H1 (cell line): ENCODE measurements at regions not wholly inside any gene's neighbourhood (a gene's known extent, or its start where the extent isn't known, plus 50 kb on each side); places are given as distances from the start of the nearest gene placed in this dataset.

Experiments
- CTCF ChIA-PET: fragments of 300-600 bp; sonication (Branson Sonifier 250); formaldehyde crosslinking; loops from one replicate; lab custom pipeline; 2021; ENCODE audit not compliant: partially characterized antibody; lab: Charles Lee
- POLR2A ChIA-PET: fragments of 300-600 bp; sonication (Branson Sonifier 250); formaldehyde crosslinking; loops from one replicate; lab custom pipeline; 2021; ENCODE audit warnings: inconsistent platforms; ENCODE audit not compliant: partially characterized antibody; lab: Charles Lee
- DNase-seq, 2 experiments: peaks; one replicate each; pipeline versions ENCODE4 v3.0.0 to v3.0.0-alpha.2; 2010 to 2022; ENCODE audit warnings: low spot score in 2 of 2, low read depth in 1 of 2, mixed read lengths in 1 of 2
- FAIRE-seq: peaks from 2 replicates; lab custom pipeline; 2011; peaks lifted over from hg19 to GRCh38; lab: Jason Lieb, UNC
- H2AFZ ChIP-seq: 2 replicates; pipeline ENCODE4 v1.8.1; 2012; ENCODE audit warnings: low read length, inconsistent platforms
- H2AK5ac ChIP-seq: 2 replicates; pipeline ENCODE4 v1.6.1; 2013; ENCODE audit warnings: low read depth, low read length
- H2BK120ac ChIP-seq: replicated peaks from 2 replicates; pipeline ENCODE3; 2013; ENCODE audit warnings: low read depth, low read length, inconsistent platforms
- H2BK12ac ChIP-seq: 2 replicates; pipeline ENCODE4 v1.6.1; 2013; ENCODE audit warnings: low read depth, low read length
- H2BK15ac ChIP-seq: 2 replicates; pipeline ENCODE4 v1.6.1; 2013; ENCODE audit warnings: low read length
- H2BK20ac ChIP-seq: 2 replicates; pipeline ENCODE4 v1.6.1; 2013; ENCODE audit warnings: low read length
- H2BK5ac ChIP-seq: 2 replicates; pipeline ENCODE4 v1.6.1; 2013; ENCODE audit warnings: low read depth, low read length
- H3K14ac ChIP-seq: 2 replicates; pipeline ENCODE4 v1.6.1; 2013; ENCODE audit warnings: inconsistent platforms; ENCODE audit not compliant: insufficient read length
- H3K18ac ChIP-seq: 2 replicates; pipeline ENCODE4 v1.6.1; 2013; ENCODE audit warnings: low read length; ENCODE audit errors: extremely low read depth
- H3K23ac ChIP-seq: 2 replicates; pipeline ENCODE4 v1.6.1; 2013; ENCODE audit warnings: inconsistent platforms; ENCODE audit not compliant: insufficient read length
- H3K23me2 ChIP-seq: 2 replicates; pipeline ENCODE4 v1.6.1; 2013; ENCODE audit warnings: low read depth, low read length
- H3K27ac ChIP-seq: 2 replicates; pipeline ENCODE4 v1.6.1; 2011; ENCODE audit warnings: low read depth, low read length, inconsistent platforms
- H3K27me3 ChIP-seq, 4 experiments: replicated peaks in 1 of 4; 1 replicate in 1 of 4; 2 replicates in 3 of 4; pipeline versions ENCODE4 v1.6.1 to v1.8.1; 2011 to 2013; ENCODE audit warnings: low read length in 3 of 4, mild to moderate bottlenecking in 3 of 4, inconsistent platforms in 2 of 4, mixed read lengths in 2 of 4, moderate library complexity in 1 of 4; ENCODE audit not compliant: control insufficient read depth in 3 of 4, insufficient read depth in 3 of 4; ENCODE audit errors: extremely low read depth in 1 of 4
- H3K36me3 ChIP-seq, 4 experiments: 2 replicates each; pipeline versions ENCODE4 v1.6.1 to v1.8.1; 2011 to 2013; ENCODE audit warnings: mild to moderate bottlenecking in 4 of 4, low read length in 3 of 4, moderate library complexity in 2 of 4, control low read depth in 1 of 4, inconsistent platforms in 1 of 4; ENCODE audit not compliant: insufficient read depth in 4 of 4, control insufficient read depth in 2 of 4
- H3K4ac ChIP-seq: replicated peaks from 2 replicates; pipeline ENCODE3; 2013; ENCODE audit warnings: low read length, low read depth, mixed read lengths, inconsistent platforms; ENCODE audit not compliant: insufficient read length
- H3K4me1 ChIP-seq, 4 experiments: replicated peaks in 1 of 4; 1 replicate in 1 of 4; 2 replicates in 3 of 4; pipeline versions ENCODE4 v1.6.1 to v1.8.1; 2011 to 2013; ENCODE audit warnings: low read length in 3 of 4, inconsistent platforms in 2 of 4, mixed read lengths in 1 of 4; ENCODE audit not compliant: insufficient read depth in 4 of 4, control insufficient read depth in 3 of 4
- H3K4me2 ChIP-seq, 2 experiments: 2 replicates each; pipeline versions ENCODE4 v1.6.1 to v1.8.1; 2011 to 2013; ENCODE audit warnings: low read depth in 2 of 2, low read length in 2 of 2, control low read depth in 1 of 2, inconsistent platforms in 1 of 2, mild to moderate bottlenecking in 1 of 2; ENCODE audit not compliant: insufficient read depth in 1 of 2
- H3K4me3 ChIP-seq, 4 experiments: fragments of 200-600, 300-600 bp in 1 of 4; sonication (generic), shearing (Covaris generic), sonication (Bioruptor Twin) in 1 of 4; 2 replicates each; pipeline versions ENCODE4 v1.5.1 to v1.8.1; 2011 to 2016; ENCODE audit warnings: low read length in 4 of 4, low read depth in 3 of 4, control low read depth in 2 of 4, inconsistent platforms in 2 of 4, mild to moderate bottlenecking in 2 of 4, mixed read lengths in 1 of 4, moderate library complexity in 1 of 4; ENCODE audit not compliant: insufficient read depth in 2 of 4; ENCODE audit errors: extremely low read depth in 1 of 4
- H3K56ac ChIP-seq: replicated peaks from 2 replicates; pipeline ENCODE3; 2013; ENCODE audit warnings: low read depth, mild to moderate bottlenecking, mixed read lengths, low read length, inconsistent platforms; ENCODE audit not compliant: insufficient read length
- H3K79me1 ChIP-seq: 2 replicates; pipeline ENCODE4 v1.6.1; 2013; ENCODE audit warnings: low read depth, low read length, control low read depth
- H3K79me2 ChIP-seq, 2 experiments: 2 replicates each; pipeline versions ENCODE4 v1.6.1 to v1.8.1; 2012 to 2013; ENCODE audit warnings: low read length in 2 of 2, mild to moderate bottlenecking in 2 of 2, inconsistent platforms in 1 of 2; ENCODE audit not compliant: insufficient read depth in 2 of 2, control insufficient read depth in 1 of 2
- H3K9ac ChIP-seq, 4 experiments: replicated peaks in 1 of 4; 1 replicate in 1 of 4; 2 replicates in 3 of 4; pipeline versions ENCODE4 v1.6.1 to v1.8.1; 2011 to 2013; ENCODE audit warnings: low read depth in 3 of 4, low read length in 3 of 4, control low read depth in 2 of 4, mild to moderate bottlenecking in 2 of 4, moderate library complexity in 2 of 4, inconsistent platforms in 1 of 4; ENCODE audit errors: extremely low read depth in 1 of 4
- H3K9me3 ChIP-seq, 2 experiments: 2 replicates each; pipeline versions ENCODE4 v1.6.1 to v1.8.1; 2012 to 2013; ENCODE audit warnings: mild to moderate bottlenecking in 2 of 2, moderate library complexity in 2 of 2, control low read depth in 1 of 2, inconsistent platforms in 1 of 2, low read depth in 1 of 2, low read length in 1 of 2, mixed read lengths in 1 of 2; ENCODE audit not compliant: insufficient read depth in 2 of 2
- H4K20me1 ChIP-seq, 2 experiments: replicated peaks in 1 of 2; 2 replicates each; pipeline versions ENCODE3 to v1.8.1; 2011 to 2013; ENCODE audit warnings: inconsistent platforms in 2 of 2, low read length in 2 of 2, mild to moderate bottlenecking in 1 of 2; ENCODE audit not compliant: insufficient read depth in 2 of 2, control insufficient read depth in 1 of 2
- H4K5ac ChIP-seq: 2 replicates; pipeline ENCODE4 v1.6.1; 2013; ENCODE audit warnings: low read length, low read depth, mixed read lengths, inconsistent platforms; ENCODE audit not compliant: insufficient read length
- H4K8ac ChIP-seq: 2 replicates; pipeline ENCODE4 v1.8.0; 2013; ENCODE audit warnings: mild to moderate bottlenecking, moderate library complexity, low read length, inconsistent platforms; ENCODE audit not compliant: insufficient read depth; ENCODE audit errors: extremely low read depth
- H4K91ac ChIP-seq: replicated peaks from 2 replicates; pipeline ENCODE3; 2013; ENCODE audit warnings: low read length, mixed read lengths, inconsistent platforms; ENCODE audit not compliant: insufficient read length
- BACH1 ChIP-seq: IDR thresholded peaks from 2 replicates; pipeline ENCODE4 v1.6.1; 2012; ENCODE audit warnings: low read length, improper control_type of control experiment
- CTBP2 ChIP-seq: IDR thresholded peaks from 2 replicates; pipeline ENCODE4 v1.7.0; 2011; ENCODE audit warnings: borderline replicate concordance, mild to moderate bottlenecking, moderate library complexity, mixed read lengths, low read length; ENCODE audit not compliant: insufficient read depth, insufficient read length
- KDM1A ChIP-seq: fragments of 200-600, 300-600 bp; sonication (generic); IDR thresholded peaks from 2 replicates; pipeline ENCODE4 v1.7.1; 2016; ENCODE audit warnings: mild to moderate bottlenecking, low read length, borderline replicate concordance
- PHF8 ChIP-seq: fragments of 200-600 bp; sonication (generic); conservative IDR thresholded peaks from 2 replicates; pipeline ENCODE4 v1.7.1; 2012; ENCODE audit warnings: low read depth, mild to moderate bottlenecking, inconsistent platforms, low read length, moderate library complexity
- WGBS, 2 experiments: shearing (Covaris generic) in 1 of 2; methylation state at CpG; one replicate each; pipeline versions ENCODE4 v1.1.6 to v1.1.7; 2013 to 2015; ENCODE audit warnings: low lambda C conversion rate in 2 of 2, mixed read lengths in 2 of 2, inconsistent platforms in 1 of 2, low coverage in 1 of 2, missing lambda C conversion rate in 1 of 2; ENCODE audit not compliant: insufficient replicate concordance in 2 of 2, insufficient coverage in 1 of 2, insufficient read length in 1 of 2; ENCODE audit errors: extremely low coverage in 1 of 2, missing lambda C conversion rate in 1 of 2; 5-methylcytosine and 5-hydroxymethylcytosine counted together

GRCh38 chr10:124325998-124326636, 92.6 kb downstream of the OAT start:
- Histone ChIP-seq H2AFZ (no peak overlapping the region), H3K79me1 (no peaks in the 10 kb centered on the region), H2BK15ac (no peak overlapping the region), H3K18ac (no peak overlapping the region), H3K9ac (no peak overlapping the region), H3K4me2 (no peak overlapping the region), H3K27ac (no peak overlapping the region), H2AK5ac (no peak overlapping the region), H3K4me3 (no peak overlapping the region), H3K4me1 (peaks cover 0 to under 1% (median 0%) of the 10 kb centered on the region in 4 experiments; a peak in 1 of 7 replicates), H3K9me3 (no peaks in the 10 kb centered on the region), H4K20me1 (no peaks in the 10 kb centered on the region), H3K27me3 (no peaks in the 10 kb centered on the region; a peak in 1 of 7 replicates), H4K91ac (no peak overlapping the region), H2BK5ac (no peak overlapping the region), H2BK120ac (no peak overlapping the region), H2BK20ac (no peak overlapping the region), H3K23ac (no peak overlapping the region), H3K4ac (no peak overlapping the region), H3K79me2 (no peaks in the 10 kb centered on the region), H4K8ac (no peak overlapping the region), H4K5ac (no peak overlapping the region), H3K56ac (no peak overlapping the region), H3K23me2 (no peaks in the 10 kb centered on the region), H3K14ac (no peak overlapping the region), H2BK12ac (no peak overlapping the region), H3K36me3 (no peaks in the 10 kb centered on the region)
- no peak for FAIRE-seq
- ChIA-PET CTCF (interaction anchor here (0.9 kb wide), 1 partner anchor 200 kb away, joined by 3 read pairs; no protein-coding TSS in a partner anchor), POLR2A (no interaction called here)
- TF ChIP-seq BACH1 (no peak), PHF8 (no peak), CTBP2 (no peak), KDM1A (no peak)
- DNase-seq = peak in 1 of 2 experiments; percentile 33
- 33% methylated on average over 1 of the region's 1 CpG; no CpG with 5 or more reads in 1 of the 2 experiments for WGBS, 2 experiments
